GM21423 (cell line): ENCODE measurements at regions not wholly inside any gene's neighbourhood (a gene's known extent, or its start where the extent isn't known, plus 50 kb on each side); places are given as distances from the start of the nearest gene placed in this dataset.
"Not testable (repeated sequence)": the region's sequence is repeated elsewhere in the genome, so short reads cannot be mapped to it uniquely, and the experiment has no call there.

ENCODE experiments used
- ATAC-seq: cut with Tn5 transposase; IDR thresholded peaks from one replicate; pipeline ENCODE4 v1.9.1; 2021; ENCODE audit warnings: mild to moderate bottlenecking, moderate library complexity; ENCODE audit not compliant: unreplicated experiment

DNA sequence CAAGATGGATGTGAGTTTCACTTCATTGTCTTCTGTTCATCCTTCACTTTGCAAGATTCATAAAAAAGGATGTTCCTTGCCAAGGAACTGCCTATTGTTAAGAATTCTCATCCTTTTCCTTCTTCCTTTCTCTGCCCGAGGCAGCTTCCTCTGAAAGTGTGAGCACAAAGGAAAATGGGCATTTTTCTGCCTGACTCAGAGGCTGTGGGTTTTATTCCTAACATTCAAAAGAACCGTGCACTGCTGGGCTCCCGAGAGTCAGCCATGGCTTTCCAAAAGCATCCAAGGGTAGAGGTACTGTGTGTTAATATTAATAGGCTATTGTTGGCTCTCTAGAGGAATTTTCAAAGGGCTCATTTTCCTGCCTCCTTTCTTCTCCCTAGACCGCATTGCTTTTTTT lies 289.4 kb downstream of the ABCC12 start:
- ATAC-seq: no peak

DNA sequence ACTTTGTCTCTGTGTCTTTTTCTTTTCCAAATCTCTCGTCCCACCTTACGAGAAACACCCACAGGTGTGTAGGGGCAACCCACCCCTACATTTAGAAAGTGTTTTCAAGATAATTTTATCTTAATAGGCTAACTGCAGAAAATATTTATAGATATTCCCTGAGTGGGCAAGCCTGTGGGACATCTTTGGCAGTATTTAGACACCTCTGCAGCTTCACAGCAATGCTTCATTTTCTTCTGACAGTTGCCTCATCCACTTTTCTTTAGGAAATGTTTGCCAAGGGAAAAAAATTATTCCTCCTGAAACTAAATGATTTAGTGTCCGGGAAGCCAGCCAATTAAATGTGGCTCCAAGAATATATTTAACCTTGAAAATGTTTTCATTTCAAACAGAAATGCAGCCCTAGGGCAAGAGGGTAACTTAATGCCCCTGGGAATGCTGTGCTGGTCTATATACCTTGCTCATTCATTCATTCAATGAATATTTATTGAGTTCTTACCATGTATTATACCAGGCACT lies 290.4 kb downstream of the ABCC12 start:
- ATAC-seq: no peak

DNA sequence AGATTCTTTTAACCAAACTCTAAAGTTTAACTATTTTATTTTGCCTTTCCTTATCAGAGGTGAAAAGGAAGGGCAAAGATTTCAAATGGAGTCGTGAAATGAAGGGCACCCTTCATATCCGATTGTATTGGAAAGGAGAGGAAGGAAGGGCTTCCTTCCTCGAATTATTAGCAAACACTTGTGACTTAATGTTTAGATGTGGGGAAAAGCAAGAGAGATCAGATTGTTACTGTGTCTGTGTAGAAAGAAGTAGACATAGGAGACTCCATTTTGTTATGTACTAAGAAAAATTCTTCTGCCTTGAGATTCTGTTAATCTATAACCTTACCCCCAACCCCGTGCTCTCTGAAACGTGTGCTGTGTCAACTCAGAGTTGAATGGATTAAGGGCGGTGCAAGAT lies 291.5 kb downstream of the ABCC12 start:
- ATAC-seq: not testable (repeated sequence)

DNA sequence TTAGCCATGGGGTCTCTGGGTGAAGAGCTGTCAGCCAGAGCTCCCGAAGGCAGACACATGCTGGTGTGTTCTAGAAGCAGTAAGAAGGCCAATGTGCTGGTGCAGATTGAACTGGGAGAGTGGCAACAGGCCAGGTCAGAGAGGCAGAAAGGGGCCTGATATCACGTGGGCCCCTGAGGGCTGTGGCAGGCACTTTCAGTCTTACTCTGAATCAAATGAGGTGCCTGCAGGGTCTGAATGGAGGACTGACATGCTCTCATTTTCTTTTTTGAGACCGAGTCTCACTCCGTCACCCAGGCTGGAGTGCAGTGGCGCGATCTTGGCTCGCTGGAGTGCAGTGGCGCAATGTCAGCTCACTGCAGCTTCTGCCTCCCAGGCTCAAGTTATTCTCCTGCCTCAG lies 293.8 kb downstream of the ABCC12 start:
- ATAC-seq: no peak

DNA sequence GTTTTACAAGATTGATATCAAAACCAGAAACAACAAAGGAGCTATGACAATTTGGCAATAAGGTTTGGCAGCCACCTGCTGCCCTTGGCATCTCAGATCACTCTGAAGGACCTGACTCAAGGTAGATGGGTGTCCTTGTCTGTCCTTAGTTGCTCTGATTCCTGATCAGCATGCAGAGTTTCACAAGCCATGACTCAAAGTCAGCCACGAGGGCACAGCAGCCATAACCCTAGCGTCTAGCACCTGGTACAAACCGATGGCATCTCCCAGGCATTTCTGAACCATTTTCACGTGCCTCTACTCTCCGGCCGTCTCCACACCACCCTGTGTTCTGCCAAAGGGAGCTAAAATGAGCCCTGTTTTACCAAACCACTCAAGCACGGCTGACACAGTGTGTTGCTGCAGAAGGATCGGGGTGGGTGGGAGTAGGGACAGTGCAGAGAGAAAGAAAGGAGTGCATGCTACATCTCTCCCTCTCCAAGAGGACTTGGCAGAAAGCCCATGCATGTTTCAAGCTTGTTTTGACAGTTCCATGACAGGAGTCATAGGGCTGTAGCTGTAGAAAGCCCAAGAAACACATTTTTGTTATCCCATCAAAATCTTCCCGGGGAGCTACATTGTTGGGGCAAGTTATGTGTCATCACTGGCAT lies 297.3 kb downstream of the ABCC12 start:
- no peak for ATAC-seq

DNA sequence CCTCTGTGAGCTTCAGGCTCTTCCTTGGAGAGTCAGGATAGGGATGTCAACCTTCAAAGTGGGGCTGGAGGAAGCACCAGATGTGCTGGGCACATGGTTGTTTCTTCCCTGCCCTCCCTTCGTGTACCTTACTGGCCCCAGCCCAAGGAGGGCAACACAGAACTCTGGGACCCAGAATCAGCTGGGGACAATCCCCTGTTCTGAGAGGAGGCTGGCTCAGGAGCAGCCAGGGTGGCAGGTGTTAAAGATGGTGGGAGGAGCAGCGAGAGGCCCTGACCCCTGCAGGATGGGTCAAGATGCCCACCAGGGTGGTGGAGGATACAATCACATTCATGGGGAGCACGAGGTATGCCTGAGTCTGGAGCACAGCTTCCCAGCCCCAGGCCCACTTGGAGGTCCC lies 300.4 kb downstream of the ABCC12 start:
- no peak for ATAC-seq

DNA sequence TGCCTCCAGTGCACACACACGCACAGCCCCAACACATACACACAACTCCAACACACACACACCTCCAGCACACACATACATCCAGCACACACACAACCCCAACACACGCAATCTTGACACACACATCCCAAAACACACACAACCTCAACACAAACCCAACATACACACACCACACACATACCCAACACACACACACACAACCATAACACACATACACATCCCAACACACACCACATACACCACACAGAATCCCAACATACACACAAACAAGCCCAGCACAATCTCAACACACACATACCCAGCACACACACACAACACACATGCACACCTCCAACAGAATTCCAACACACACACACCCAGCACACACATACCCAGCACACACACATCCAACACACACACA lies 301.1 kb downstream of the ABCC12 start:
- ATAC-seq: no peak

- ATAC-seq: no peak
Observed at GRCh38 chr16:47852991-47853390, 302.8 kb downstream of the ABCC12 start.

- no peak for ATAC-seq
Observed at GRCh38 chr16:47851146-47851545, 304.6 kb downstream of the ABCC12 start.

DNA sequence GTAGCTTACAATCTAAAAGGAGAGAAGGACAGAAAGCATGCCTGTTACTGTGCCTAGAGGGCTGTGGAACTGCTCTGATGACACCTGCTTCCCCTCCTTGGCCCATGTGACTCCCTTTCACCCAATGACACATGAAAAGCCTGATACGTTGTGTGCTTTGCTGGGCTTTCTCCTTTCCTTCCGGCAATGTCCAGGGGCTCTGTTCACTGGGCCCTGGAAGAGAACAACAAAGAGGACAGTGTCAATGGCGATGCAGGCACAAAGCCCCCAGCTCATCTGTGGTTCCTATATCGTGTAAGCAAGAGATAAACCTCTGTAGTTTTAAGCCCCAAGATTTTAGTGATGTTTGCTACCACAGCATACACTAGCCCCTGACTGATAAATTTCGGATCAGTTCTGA lies 306.1 kb downstream of the ABCC12 start:
- no peak for ATAC-seq

DNA sequence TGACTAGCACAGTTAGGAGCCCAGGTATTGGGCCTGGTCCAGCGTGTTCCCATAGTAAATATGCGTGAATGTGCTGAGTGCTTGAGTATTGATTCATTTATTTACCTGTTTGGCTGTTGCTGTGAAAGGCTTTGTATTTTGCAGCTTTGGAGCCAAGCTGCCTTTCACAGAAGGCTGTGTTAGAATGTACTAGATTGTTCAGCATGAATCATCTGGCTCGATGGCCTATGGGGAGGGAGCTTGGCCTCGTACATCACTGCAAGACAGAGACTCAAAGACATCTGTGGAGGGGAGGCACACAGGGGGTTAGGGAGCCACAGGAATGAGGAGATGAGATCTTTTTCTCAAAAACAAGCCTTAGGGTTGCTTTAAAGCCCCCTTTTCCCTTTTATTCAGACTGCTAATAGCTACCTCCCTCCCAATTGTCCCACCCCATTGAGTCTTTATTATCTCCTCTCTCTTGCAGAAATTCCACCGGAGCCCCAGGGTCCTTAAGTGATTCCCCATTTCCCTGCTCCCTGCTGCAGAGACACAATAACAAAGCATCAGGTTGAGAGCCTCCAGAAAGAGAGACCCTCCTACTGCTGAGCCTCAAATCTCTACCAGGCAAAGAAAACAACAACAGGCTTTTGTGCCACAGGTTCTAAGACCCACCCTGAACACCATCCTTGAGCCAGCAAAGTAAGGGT lies 307.2 kb downstream of the ABCC12 start:
- no peak for ATAC-seq

DNA sequence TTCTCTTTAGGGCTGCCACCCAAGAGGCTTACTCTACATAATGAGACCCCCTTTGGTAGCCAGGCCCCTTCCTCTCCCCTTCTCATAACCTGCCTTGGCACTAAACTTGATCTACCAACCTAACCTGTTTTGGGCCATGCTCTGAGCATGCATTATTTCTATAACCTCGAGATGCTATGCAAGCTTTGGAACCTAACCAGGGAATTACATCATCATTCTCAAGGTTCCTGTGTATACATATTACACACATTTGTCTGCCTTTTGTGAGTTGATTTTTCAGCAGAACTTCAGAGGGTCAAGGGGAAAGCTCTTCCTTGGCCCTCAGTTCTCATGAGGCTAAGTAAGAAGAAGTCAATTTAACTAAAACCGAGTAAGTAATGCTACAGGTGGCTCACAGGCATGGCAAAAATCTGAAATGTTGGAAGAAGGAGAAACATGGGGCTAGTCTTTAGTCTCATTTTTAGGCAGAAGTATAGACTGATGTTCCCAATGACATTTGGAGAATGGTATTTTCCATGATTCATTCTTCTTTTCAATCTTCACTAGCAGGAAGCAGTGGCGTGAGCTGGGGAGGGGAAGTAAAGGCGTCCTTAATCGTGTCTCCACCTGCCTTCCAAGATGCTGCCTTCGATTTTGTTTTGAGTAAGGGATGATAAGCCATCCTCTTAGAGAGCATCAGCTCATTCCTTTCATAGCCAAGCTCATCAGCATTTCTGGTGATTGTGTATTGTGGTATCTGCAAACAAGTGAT lies 308.4 kb downstream of the ABCC12 start:
- no peak for ATAC-seq

- ATAC-seq: no peak
Observed at GRCh38 chr16:47834485-47835024, 321.2 kb downstream of the ABCC12 start.

DNA sequence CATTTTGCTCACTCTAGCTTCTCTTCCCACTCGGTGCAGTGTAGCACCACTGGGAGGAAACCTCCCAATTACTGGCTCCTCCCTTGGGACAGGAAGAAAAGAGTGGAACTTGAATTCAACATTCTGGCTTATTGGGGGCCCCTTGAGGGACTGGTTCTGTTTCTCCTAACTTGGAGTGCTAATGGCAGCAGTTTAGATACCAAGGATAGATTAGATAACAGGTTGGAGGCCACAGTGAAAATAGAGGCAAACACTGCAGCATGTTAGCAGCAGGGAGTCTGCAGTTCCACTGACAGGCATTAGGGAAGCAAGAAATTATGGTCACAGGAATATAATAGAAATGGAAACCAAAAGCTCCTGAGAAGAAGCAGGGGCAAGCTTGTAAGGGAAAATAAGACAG lies 322.0 kb downstream of the ABCC12 start:
- no peak for ATAC-seq

DNA sequence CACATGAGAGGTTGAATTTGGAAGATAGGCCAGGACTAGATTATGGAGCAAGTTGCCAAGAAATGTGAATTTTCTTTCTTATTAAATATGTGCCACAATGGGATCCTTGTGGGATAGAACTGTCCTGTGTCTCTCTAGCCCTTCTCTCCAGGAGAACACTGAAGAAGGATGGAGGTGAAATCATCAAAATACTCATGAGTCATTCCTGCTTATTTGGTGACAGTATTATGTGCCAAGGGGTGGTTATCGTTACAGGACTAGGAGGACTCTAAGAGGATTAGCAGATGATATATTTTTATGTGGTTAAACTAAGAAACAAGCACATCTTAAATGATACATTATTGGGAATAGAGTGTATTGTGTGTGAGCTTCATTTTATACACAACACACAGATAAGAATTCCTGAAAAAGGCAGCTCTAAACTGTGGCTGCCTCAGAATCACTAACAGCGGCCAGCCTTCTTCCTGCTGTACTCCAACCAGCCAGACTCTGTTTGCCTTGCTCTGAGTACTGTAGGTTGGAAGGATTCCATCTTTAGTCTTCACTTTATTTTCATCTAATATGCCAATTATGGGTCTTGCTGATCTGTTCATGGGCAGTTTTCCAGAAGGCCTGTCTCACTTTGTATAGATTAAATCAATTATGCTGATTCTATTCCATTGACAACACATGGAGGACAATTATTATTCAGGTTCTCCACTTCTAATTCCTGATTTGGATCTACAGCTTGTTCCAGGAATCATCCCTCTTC lies 325.8 kb downstream of the ABCC12 start:
- ATAC-seq: no peak

- ATAC-seq: no peak
Observed at GRCh38 chr16:47826070-47826469, 329.7 kb downstream of the ABCC12 start.

GRCh38 chr16:47817048-47817447 lies 338.7 kb downstream of the ABCC12 start:
- ATAC-seq: no peak

- ATAC-seq: no peak
Observed at GRCh38 chr16:47816511-47816910, 339.3 kb downstream of the ABCC12 start.

- ATAC-seq: no peak
Observed at GRCh38 chr16:47815655-47816054, 340.1 kb downstream of the ABCC12 start.

DNA sequence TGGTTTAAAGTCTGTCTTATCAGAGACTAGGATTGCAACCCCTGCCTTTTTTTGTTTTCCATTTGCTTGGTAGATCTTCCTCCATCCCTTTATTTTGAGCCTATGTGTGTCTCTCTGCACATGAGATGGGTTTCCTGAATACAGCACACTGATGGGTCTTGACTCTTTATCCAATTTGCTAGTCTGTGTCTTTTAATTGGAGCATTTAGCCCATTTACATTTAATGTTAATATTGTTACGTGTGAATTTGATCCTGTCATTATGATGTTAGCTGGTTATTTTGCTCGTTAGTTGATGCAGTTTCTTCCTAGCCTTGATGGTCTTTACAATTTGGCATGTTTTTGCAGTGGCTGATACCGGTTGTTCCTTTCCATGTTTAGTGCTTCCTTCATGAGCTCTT lies 344.0 kb downstream of the ABCC12 start:
- not testable (repeated sequence) for ATAC-seq

GRCh38 chr16:47806309-47806847 lies 345.2 kb downstream of the PHKB start:
- ATAC-seq: no peak
